OCI-LY7 (cell line): ENCODE measurements at regions not wholly inside any gene's neighbourhood (a gene's known extent, or its start where the extent isn't known, plus 50 kb on each side); places are given as distances from the start of the nearest gene placed in this dataset.

Experiments
- BruUV-seq: library from RNA; stranded (reverse); fragments of 400-500 nt; replicated peaks from 2 replicates; lab custom pipeline; 2021; lab: Mats Ljungman, UMichigan
- CTCF ChIA-PET: fragments of 300-600 bp; sonication (Branson Sonifier 250); formaldehyde crosslinking; loops from one replicate; lab custom pipeline; 2022; ENCODE audit warnings: antibody characterized with exemption; ENCODE audit not compliant: unreplicated experiment; lab: Charles Lee
- POLR2A ChIA-PET: fragments of 300-600 bp; sonication (Branson Sonifier 250); formaldehyde crosslinking; loops from one replicate; lab custom pipeline; 2022; ENCODE audit warnings: antibody characterized with exemption; lab: Charles Lee
- DNase-seq: peaks from one replicate; pipeline ENCODE4 v3.0.0-alpha.2; 2015; ENCODE audit warnings: low spot score
- H2AFZ ChIP-seq: fragments of 200-600 bp; sonication (generic), shearing (Covaris generic); 2 replicates; pipeline ENCODE4 v1.6.1; 2014; ENCODE audit warnings: mild to moderate bottlenecking, antibody characterized with exemption, low read length, moderate library complexity
- H3K27ac ChIP-seq: fragments of 200-600 bp; sonication (generic); 2 replicates; pipeline ENCODE4 v1.5.1; 2014; ENCODE audit warnings: mixed run types, low read depth, mild to moderate bottlenecking, moderate library complexity, low read length, inconsistent platforms; ENCODE audit not compliant: poor library complexity, severe bottlenecking
- H3K36me3 ChIP-seq: fragments of 200-600 bp; sonication (generic); 2 replicates; pipeline ENCODE4 v1.6.1; 2014; ENCODE audit warnings: mild to moderate bottlenecking, antibody characterized with exemption, low read length, moderate library complexity, mixed read lengths; ENCODE audit not compliant: insufficient read depth
- H3K4me1 ChIP-seq: fragments of 200-600 bp; sonication (generic); 2 replicates; pipeline ENCODE4 v1.5.1; 2014; ENCODE audit warnings: mild to moderate bottlenecking, low read length; ENCODE audit not compliant: insufficient read depth, poor library complexity, severe bottlenecking
- H3K4me2 ChIP-seq: fragments of 200-600 bp; sonication (generic); 2 replicates; pipeline ENCODE4 v1.6.1; 2014; ENCODE audit warnings: mild to moderate bottlenecking, low read length
- H3K4me3 ChIP-seq: fragments of 200-600 bp; sonication (generic); 2 replicates; pipeline ENCODE4 v1.5.1; 2014; ENCODE audit warnings: mild to moderate bottlenecking, low read depth, low read length; ENCODE audit not compliant: poor library complexity, severe bottlenecking
- H3K79me2 ChIP-seq: fragments of 200-600 bp; sonication (generic); 2 replicates; pipeline ENCODE4 v1.6.1; 2016; ENCODE audit warnings: low read depth, mild to moderate bottlenecking, low read length, moderate library complexity, mixed read lengths; ENCODE audit not compliant: insufficient read depth
- H3K9me2 ChIP-seq: fragments of 200-600 bp; sonication (generic); 2 replicates; pipeline ENCODE4 v1.6.1; 2016; ENCODE audit warnings: mild to moderate bottlenecking, low read length, mixed read lengths; ENCODE audit not compliant: insufficient read depth
- H3K9me3 ChIP-seq: fragments of 200-600 bp; sonication (generic); 2 replicates; pipeline ENCODE4 v1.6.1; 2014; ENCODE audit warnings: mild to moderate bottlenecking, mixed run types, low read length, mixed read lengths
- H4K20me1 ChIP-seq: fragments of 200-600 bp; sonication (generic); 2 replicates; pipeline ENCODE4 v1.6.1; 2014; ENCODE audit warnings: mild to moderate bottlenecking, antibody characterized with exemption, low read length, moderate library complexity, mixed read lengths; ENCODE audit not compliant: insufficient read depth
- EZH2phosphoT487 ChIP-seq: fragments of 200-600 bp; sonication (generic); IDR thresholded peaks from 2 replicates; pipeline ENCODE4 v1.6.1; 2018; ENCODE audit warnings: low read depth, borderline replicate concordance, mild to moderate bottlenecking, mixed run types, antibody characterized with exemption, low read length, moderate library complexity, mixed read lengths
- intact Hi-C: fragments of 100-400 bp; cut with micrococcal nuclease; formaldehyde crosslinking; loops from one replicate; pipeline ENCODE4 v1.10.0; 2022; ENCODE audit not compliant: unreplicated experiment
- TF ChIP-seq, protein P1 (sequence below): fragments of 200-600 bp; sonication (generic); conservative IDR thresholded peaks from 2 replicates; pipeline ENCODE4 v1.5.1; 2014; ENCODE audit warnings: mild to moderate bottlenecking, antibody characterized with exemption, low read length, moderate library complexity, mixed read lengths

- no peak overlapping the region for H3K4me2 ChIP-seq
- no peaks in the 10 kb centered on the region for H3K9me2 ChIP-seq
- ChIA-PET POLR2A (no interaction called here), CTCF (no interaction called here)
- H4K20me1 ChIP-seq, result no peaks in the 10 kb centered on the region
- H2AFZ ChIP-seq, result no peak overlapping the region
- no peaks in the 10 kb centered on the region for H3K4me1 ChIP-seq
- BruUV-seq, result no TSS peak
- no peaks in the 10 kb centered on the region for H3K79me2 ChIP-seq
- no peak overlapping the region for H3K4me3 ChIP-seq
- H3K27ac ChIP-seq, result no peak overlapping the region
- H3K36me3 ChIP-seq, result no peaks in the 10 kb centered on the region
- intact Hi-C loops, result no loop called here
- TF ChIP-seq EZH2phosphoT487, result no peak
- TF ChIP-seq, protein P1, sequence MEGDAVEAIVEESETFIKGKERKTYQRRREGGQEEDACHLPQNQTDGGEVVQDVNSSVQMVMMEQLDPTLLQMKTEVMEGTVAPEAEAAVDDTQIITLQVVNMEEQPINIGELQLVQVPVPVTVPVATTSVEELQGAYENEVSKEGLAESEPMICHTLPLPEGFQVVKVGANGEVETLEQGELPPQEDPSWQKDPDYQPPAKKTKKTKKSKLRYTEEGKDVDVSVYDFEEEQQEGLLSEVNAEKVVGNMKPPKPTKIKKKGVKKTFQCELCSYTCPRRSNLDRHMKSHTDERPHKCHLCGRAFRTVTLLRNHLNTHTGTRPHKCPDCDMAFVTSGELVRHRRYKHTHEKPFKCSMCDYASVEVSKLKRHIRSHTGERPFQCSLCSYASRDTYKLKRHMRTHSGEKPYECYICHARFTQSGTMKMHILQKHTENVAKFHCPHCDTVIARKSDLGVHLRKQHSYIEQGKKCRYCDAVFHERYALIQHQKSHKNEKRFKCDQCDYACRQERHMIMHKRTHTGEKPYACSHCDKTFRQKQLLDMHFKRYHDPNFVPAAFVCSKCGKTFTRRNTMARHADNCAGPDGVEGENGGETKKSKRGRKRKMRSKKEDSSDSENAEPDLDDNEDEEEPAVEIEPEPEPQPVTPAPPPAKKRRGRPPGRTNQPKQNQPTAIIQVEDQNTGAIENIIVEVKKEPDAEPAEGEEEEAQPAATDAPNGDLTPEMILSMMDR, result no peak
- H3K9me3 ChIP-seq, result no peaks in the 10 kb centered on the region
- DNase-seq, result no peak
Measured at GRCh38 chr4:188232428-188232827, 93.2 kb downstream of the TRIML1 start.

DNA sequence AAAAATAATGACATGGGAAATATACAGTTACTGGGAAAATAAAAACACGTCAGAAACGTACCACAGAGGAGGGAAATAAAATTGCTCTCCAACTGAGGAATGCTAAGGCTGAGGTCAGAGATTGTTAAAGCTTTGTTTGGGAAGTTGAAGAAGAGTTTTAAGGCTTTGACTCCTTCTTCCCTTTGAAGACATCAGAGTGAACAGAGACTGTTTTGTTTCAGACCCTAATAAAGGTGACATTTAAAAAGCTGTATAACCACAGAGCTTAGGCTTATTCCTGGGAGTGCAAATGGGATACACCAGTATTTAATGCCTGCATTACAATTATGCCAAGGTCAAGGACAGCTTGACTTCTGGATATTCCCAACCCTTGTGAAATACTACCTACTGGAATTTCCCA, 102.8 kb downstream of the TRIML1 start:
- H3K9me3 ChIP-seq, result no peaks in the 10 kb centered on the region
- no peaks in the 10 kb centered on the region for H3K36me3 ChIP-seq
- H3K79me2 ChIP-seq, result no peaks in the 10 kb centered on the region
- ChIA-PET CTCF (no interaction called here), POLR2A (interaction anchor here (0.5 to 0.8 kb wide), 3 partner anchors 16 to 1620 kb away, joined by 3 read pairs; no protein-coding TSS in a partner anchor)
- no TSS peak for BruUV-seq
- no peaks in the 10 kb centered on the region for H4K20me1 ChIP-seq
- TF ChIP-seq, protein P1, result no peak
- no peak for TF ChIP-seq EZH2phosphoT487
- H3K4me1 ChIP-seq, result no peaks in the 10 kb centered on the region
- H3K4me2 ChIP-seq, result no peak overlapping the region
- no peak overlapping the region for H2AFZ ChIP-seq
- intact Hi-C loops, result no loop called here
- no peak for DNase-seq
- H3K9me2 ChIP-seq, result no peaks in the 10 kb centered on the region
- H3K4me3 ChIP-seq, result no peak overlapping the region
- H3K27ac ChIP-seq, result no peak overlapping the region

- no peaks in the 10 kb centered on the region for H4K20me1 ChIP-seq
- H3K79me2 ChIP-seq, result no peaks in the 10 kb centered on the region
- no peaks in the 10 kb centered on the region for H3K9me2 ChIP-seq
- H3K9me3 ChIP-seq, result no peaks in the 10 kb centered on the region
- no peak for DNase-seq
- POLR2A ChIA-PET, result no interaction called here
- no peaks in the 10 kb centered on the region for H3K4me1 ChIP-seq
- no peaks in the 10 kb centered on the region for H3K36me3 ChIP-seq
- H3K4me2 ChIP-seq, result no peak overlapping the region
- no TSS peak for BruUV-seq
- no peak overlapping the region for H3K27ac ChIP-seq
- no peak overlapping the region for H3K4me3 ChIP-seq
- intact Hi-C loops, result no loop called here
- H2AFZ ChIP-seq, result no peak overlapping the region
- TF ChIP-seq, protein P1, result no peak
- no peak for TF ChIP-seq EZH2phosphoT487
- CTCF ChIA-PET, result no interaction called here
Measured at GRCh38 chr4:188245651-188246050, 106.4 kb downstream of the TRIML1 start.
